ENCODE measurements at regions not wholly inside any gene's neighbourhood (a gene's known extent, or its start where the extent isn't known, plus 50 kb on each side); places are given as distances from the start of the nearest gene placed in this dataset.

GRCh38 chr5:29983528-29984155, 1209.8 kb upstream of the CDH6 start:
- DNase-seq (ENCODE audit: low spot score): no peak
- no peak overlapping the region for H3K27ac ChIP-seq
- POLR2A ChIA-PET (ENCODE audit: low non-redundant PET): no interaction called here
- CTCF ChIA-PET: no interaction called here
- TF ChIP-seq CTCF (conservative IDR thresholded peaks at IDR 0.05; ENCODE audit: low read depth): no peak

GRCh38 chr5:29982457-29982856, 1211.0 kb upstream of the CDH6 start:
- no peak for DNase-seq (ENCODE audit: low spot score)
- POLR2A ChIA-PET (ENCODE audit: low non-redundant PET): no interaction called here
- CTCF ChIA-PET: no interaction called here
- no peak overlapping the region for H3K27ac ChIP-seq
- TF ChIP-seq CTCF (conservative IDR thresholded peaks at IDR 0.05; ENCODE audit: low read depth): no peak

GRCh38 chr5:29972597-29972996, 1220.9 kb upstream of the CDH6 start:
- POLR2A ChIA-PET (ENCODE audit: low non-redundant PET): no interaction called here
- CTCF ChIA-PET: no interaction called here
- H3K27ac ChIP-seq: no peak overlapping the region
- DNase-seq (ENCODE audit: low spot score): no peak
- TF ChIP-seq CTCF (conservative IDR thresholded peaks at IDR 0.05; ENCODE audit: low read depth): no peak

GRCh38 chr5:29963956-29964355, 1229.5 kb upstream of the CDH6 start:
- CTCF ChIA-PET: no interaction called here
- DNase-seq (ENCODE audit: low spot score): no peak
- no peak for TF ChIP-seq CTCF (conservative IDR thresholded peaks at IDR 0.05; ENCODE audit: low read depth)
- no peak overlapping the region for H3K27ac ChIP-seq
- POLR2A ChIA-PET (ENCODE audit: low non-redundant PET): no interaction called here

- no peak overlapping the region for H3K27ac ChIP-seq
- CTCF ChIA-PET: no interaction called here
- TF ChIP-seq CTCF (conservative IDR thresholded peaks at IDR 0.05; ENCODE audit: low read depth): no peak
- no peak for DNase-seq (ENCODE audit: low spot score)
- POLR2A ChIA-PET (ENCODE audit: low non-redundant PET): no interaction called here
Measured at GRCh38 chr5:29960323-29960722, 1233.2 kb upstream of the CDH6 start.

- TF ChIP-seq CTCF (conservative IDR thresholded peaks at IDR 0.05; ENCODE audit: low read depth): no peak
- CTCF ChIA-PET: no interaction called here
- DNase-seq (ENCODE audit: low spot score): no peak
- POLR2A ChIA-PET (ENCODE audit: low non-redundant PET): no interaction called here
- no peak overlapping the region for H3K27ac ChIP-seq
Measured at GRCh38 chr5:29950416-29951145, 1242.9 kb upstream of the CDH6 start.
